Mesenchymal stem cell (in vitro differentiated cells and primary cell): ENCODE measurements at regions not wholly inside any gene's neighbourhood (a gene's known extent, or its start where the extent isn't known, plus 50 kb on each side); places are given as distances from the start of the nearest gene placed in this dataset.

ENCODE experiments used
- DNase-seq: peaks from one replicate; pipeline ENCODE4 v3.0.0-alpha.2; 2013
- H2AFZ ChIP-seq: one replicate; pipeline ENCODE4 v1.6.1; 2013; ENCODE audit warnings: low read depth, mild to moderate bottlenecking, control low read depth, inconsistent platforms, low read length, moderate library complexity
- H2AK5ac ChIP-seq: 2 replicates; pipeline ENCODE4 v1.6.1; 2013; ENCODE audit warnings: low read length, moderate library complexity, mild to moderate bottlenecking, inconsistent platforms; ENCODE audit not compliant: severe bottlenecking
- H2BK120ac ChIP-seq: one replicate; pipeline ENCODE4 v1.6.1; 2013; ENCODE audit warnings: low read depth, mild to moderate bottlenecking, inconsistent platforms, low read length, moderate library complexity
- H2BK12ac ChIP-seq, 2 experiments: one replicate each; pipeline ENCODE4 v1.6.1; 2013; ENCODE audit warnings: inconsistent platforms in 2 of 2, low read length in 2 of 2, mild to moderate bottlenecking in 2 of 2, moderate library complexity in 2 of 2, control low read depth in 1 of 2
- H2BK15ac ChIP-seq: one replicate; pipeline ENCODE4 v1.6.1; 2013; ENCODE audit warnings: mild to moderate bottlenecking, low read depth, inconsistent platforms; ENCODE audit not compliant: poor library complexity, severe bottlenecking
- H2BK5ac ChIP-seq: 2 replicates; pipeline ENCODE4 v1.6.1; 2013; ENCODE audit warnings: low read depth, mild to moderate bottlenecking, low read length, control low read depth, inconsistent platforms; ENCODE audit not compliant: poor library complexity, severe bottlenecking
- H3K14ac ChIP-seq, 2 experiments: one replicate each; pipeline ENCODE4 v1.6.1; 2013; ENCODE audit warnings: inconsistent platforms in 2 of 2, low read length in 2 of 2, control low read depth in 1 of 2, mild to moderate bottlenecking in 1 of 2, moderate library complexity in 1 of 2
- H3K18ac ChIP-seq, 2 experiments: one replicate each; pipeline ENCODE4 v1.6.1; 2013; ENCODE audit warnings: inconsistent platforms in 2 of 2, low read length in 2 of 2, control low read depth in 1 of 2, low read depth in 1 of 2, mild to moderate bottlenecking in 1 of 2
- H3K23ac ChIP-seq, 2 experiments: one replicate each; pipeline ENCODE4 v1.6.1; 2013; ENCODE audit warnings: inconsistent platforms in 2 of 2, low read length in 2 of 2, mild to moderate bottlenecking in 2 of 2, moderate library complexity in 2 of 2, control low read depth in 1 of 2
- H3K27ac ChIP-seq: 2 replicates; pipeline ENCODE4 v1.5.1; 2013; ENCODE audit warnings: mild to moderate bottlenecking, moderate library complexity, low read length, control low read depth, inconsistent platforms; ENCODE audit not compliant: poor library complexity, severe bottlenecking
- H3K27me3 ChIP-seq, 2 experiments: 2 replicates each; pipeline versions ENCODE4 v1.6.1 to v1.7.0; 2013; ENCODE audit warnings: low read length in 2 of 2, mild to moderate bottlenecking in 2 of 2, moderate library complexity in 2 of 2, control low read depth in 1 of 2, inconsistent platforms in 1 of 2; ENCODE audit not compliant: control insufficient read depth in 1 of 2, insufficient read depth in 1 of 2
- H3K36me3 ChIP-seq, 2 experiments: 2 replicates each; pipeline versions ENCODE4 v1.6.1 to v1.7.0; 2013; ENCODE audit warnings: low read length in 2 of 2, control low read depth in 1 of 2, inconsistent platforms in 1 of 2, low read depth in 1 of 2, mild to moderate bottlenecking in 1 of 2; ENCODE audit not compliant: insufficient read depth in 2 of 2, control insufficient read depth in 1 of 2
- H3K4ac ChIP-seq, 2 experiments: one replicate each; pipeline ENCODE4 v1.6.1; 2013; ENCODE audit warnings: inconsistent platforms in 2 of 2, low read length in 2 of 2, mild to moderate bottlenecking in 2 of 2, moderate library complexity in 2 of 2, control low read depth in 1 of 2, low read depth in 1 of 2
- H3K4me1 ChIP-seq: 2 replicates; pipeline ENCODE4 v1.6.1; 2013; ENCODE audit warnings: low read depth, low read length, control low read depth; ENCODE audit not compliant: control insufficient read depth, insufficient read depth
- H3K4me2 ChIP-seq: 2 replicates; pipeline ENCODE4 v1.6.1; 2013; ENCODE audit warnings: low read length, mild to moderate bottlenecking, inconsistent platforms; ENCODE audit not compliant: poor library complexity, severe bottlenecking
- H3K4me3 ChIP-seq, 2 experiments: 2 replicates each; pipeline versions ENCODE4 v1.5.1 to v1.7.0; 2013; ENCODE audit warnings: low read length in 2 of 2, mild to moderate bottlenecking in 2 of 2, control low read depth in 1 of 2, low read depth in 1 of 2; ENCODE audit not compliant: insufficient read depth in 1 of 2
- H3K79me1 ChIP-seq: replicated peaks from 2 replicates; pipeline ENCODE4 v1.6.1; 2013; ENCODE audit warnings: mild to moderate bottlenecking, control low read depth, low read length, inconsistent platforms; ENCODE audit not compliant: poor library complexity, severe bottlenecking
- H3K9ac ChIP-seq: 2 replicates; pipeline ENCODE4 v1.7.0; 2013; ENCODE audit warnings: mild to moderate bottlenecking, low read length, moderate library complexity
- H3K9me3 ChIP-seq: 2 replicates; pipeline ENCODE4 v1.7.0; 2013; ENCODE audit warnings: mild to moderate bottlenecking, low read length; ENCODE audit not compliant: control insufficient read depth
- H4K8ac ChIP-seq: one replicate; pipeline ENCODE4 v1.6.1; 2013; ENCODE audit warnings: inconsistent platforms, mild to moderate bottlenecking, low read length, moderate library complexity
- H4K91ac ChIP-seq: one replicate; pipeline ENCODE4 v1.6.1; 2013; ENCODE audit warnings: mild to moderate bottlenecking, low read length, inconsistent platforms
- WGBS: methylation state at CpG from one replicate; pipeline ENCODE4 v1.1.7; 2013; ENCODE audit warnings: mixed read lengths; 5-methylcytosine and 5-hydroxymethylcytosine counted together

- H3K36me3 ChIP-seq, result no peaks in the 10 kb centered on the region
- DNase-seq, result peak; percentile 16
- no peaks in the 10 kb centered on the region for H3K27me3 ChIP-seq
- H3K18ac ChIP-seq, result peak overlapping the region in 1 of 2 experiments; percentile 71
- H3K27ac ChIP-seq, result no peak overlapping the region
- no peak overlapping the region for H4K8ac ChIP-seq
- WGBS, result 97% methylated on average over 2 of the region's 2 CpGs
- H3K79me1 ChIP-seq, result no peaks in the 10 kb centered on the region
- no peak overlapping the region for H3K4me3 ChIP-seq
- no peak overlapping the region for H3K14ac ChIP-seq
- H2BK12ac ChIP-seq, result peak overlapping the region in 1 of 2 experiments; percentile 10
- no peak overlapping the region for H2AFZ ChIP-seq
- H3K4me1 ChIP-seq, result peaks cover 2% of the 10 kb centered on the region
- H3K4ac ChIP-seq, result no peak overlapping the region
- H3K23ac ChIP-seq, result no peak overlapping the region
- peak overlapping the region; percentile 49 for H2AK5ac ChIP-seq
- H3K9me3 ChIP-seq, result peaks cover 3% of the 10 kb centered on the region
- H4K91ac ChIP-seq, result no peak overlapping the region
- H3K4me2 ChIP-seq, result no peak overlapping the region
- H2BK120ac ChIP-seq, result no peak overlapping the region
- H3K9ac ChIP-seq, result no peak overlapping the region
- H2BK15ac ChIP-seq, result no peak overlapping the region
- no peak overlapping the region for H2BK5ac ChIP-seq
Observed at GRCh38 chr12:75784591-75784990, 247.0 kb downstream of the PHLDA1 start.

GRCh38 chr12:75783093-75783877 is 248.3 kb downstream of the PHLDA1 start:
- H3K36me3 ChIP-seq, result no peaks in the 10 kb centered on the region
- no peak overlapping the region for H2AK5ac ChIP-seq
- H3K27ac ChIP-seq, result no peak overlapping the region
- peak; percentile 34 for DNase-seq
- H2AFZ ChIP-seq, result no peak overlapping the region
- H4K91ac ChIP-seq, result no peak overlapping the region
- no peak overlapping the region for H2BK120ac ChIP-seq
- peak overlapping the region in 1 of 2 experiments; percentile 16 for H2BK12ac ChIP-seq
- H3K23ac ChIP-seq, result no peak overlapping the region
- 81% methylated on average over 8 of the region's 8 CpGs for WGBS
- no peak overlapping the region for H3K4ac ChIP-seq
- no peak overlapping the region for H2BK5ac ChIP-seq
- peaks cover 3% of the 10 kb centered on the region for H3K9me3 ChIP-seq
- no peak overlapping the region for H3K18ac ChIP-seq
- H3K4me2 ChIP-seq, result no peak overlapping the region
- peaks cover 2% of the 10 kb centered on the region for H3K4me1 ChIP-seq
- H4K8ac ChIP-seq, result no peak overlapping the region
- H2BK15ac ChIP-seq, result no peak overlapping the region
- H3K79me1 ChIP-seq, result no peaks in the 10 kb centered on the region
- no peaks in the 10 kb centered on the region for H3K27me3 ChIP-seq
- H3K14ac ChIP-seq, result no peak overlapping the region
- H3K9ac ChIP-seq, result peak overlapping the region; percentile 2
- H3K4me3 ChIP-seq, result no peak overlapping the region

- Histone ChIP-seq H2AK5ac (no peak overlapping the region), H2BK12ac (no peak overlapping the region), H2BK15ac (no peak overlapping the region), H2BK5ac (no peak overlapping the region), H4K8ac (no peak overlapping the region), H4K91ac (no peak overlapping the region), H2AFZ (no peak overlapping the region), H3K4ac (no peak overlapping the region), H3K79me1 (no peaks in the 10 kb centered on the region), H3K27ac (no peak overlapping the region), H3K27me3 (no peaks in the 10 kb centered on the region), H3K9me3 (peaks cover 3% of the 10 kb centered on the region), H3K18ac (no peak overlapping the region), H3K4me2 (no peak overlapping the region), H3K4me3 (no peak overlapping the region), H3K23ac (no peak overlapping the region), H3K36me3 (no peaks in the 10 kb centered on the region), H3K9ac (peak overlapping the region; percentile 31), H3K14ac (no peak overlapping the region), H3K4me1 (peaks cover 2% of the 10 kb centered on the region), H2BK120ac (no peak overlapping the region)
- 89% methylated on average over 2 of the region's 4 CpGs for WGBS
- no peak for DNase-seq
Observed at GRCh38 chr12:75782069-75782581, 249.5 kb downstream of the PHLDA1 start.

- H3K4me2 ChIP-seq, result no peak overlapping the region
- peak; percentile 42 for DNase-seq
- H3K9me3 ChIP-seq, result peaks cover 3% of the 10 kb centered on the region
- no peak overlapping the region for H2BK15ac ChIP-seq
- peaks cover 2% of the 10 kb centered on the region for H3K4me1 ChIP-seq
- no peak overlapping the region for H3K23ac ChIP-seq
- WGBS, result 20% methylated on average over 1 of the region's 2 CpGs
- no peak overlapping the region for H2BK12ac ChIP-seq
- H4K8ac ChIP-seq, result no peak overlapping the region
- no peak overlapping the region for H3K4me3 ChIP-seq
- peak overlapping the region; percentile 31 for H3K9ac ChIP-seq
- no peaks in the 10 kb centered on the region for H3K27me3 ChIP-seq
- no peaks in the 10 kb centered on the region for H3K79me1 ChIP-seq
- no peak overlapping the region for H3K27ac ChIP-seq
- no peak overlapping the region for H2BK5ac ChIP-seq
- no peak overlapping the region for H2AFZ ChIP-seq
- H4K91ac ChIP-seq, result no peak overlapping the region
- H2BK120ac ChIP-seq, result no peak overlapping the region
- H3K14ac ChIP-seq, result no peak overlapping the region
- no peaks in the 10 kb centered on the region for H3K36me3 ChIP-seq
- no peak overlapping the region for H3K18ac ChIP-seq
- no peak overlapping the region for H3K4ac ChIP-seq
- H2AK5ac ChIP-seq, result no peak overlapping the region
Observed at GRCh38 chr12:75781532-75782046, 250.0 kb downstream of the PHLDA1 start.
